Smooth muscle cell (in vitro differentiated cells): ENCODE measurements at regions not wholly inside any gene's neighbourhood (a gene's known extent, or its start where the extent isn't known, plus 50 kb on each side); places are given as distances from the start of the nearest gene placed in this dataset.

Source experiments
- DNase-seq: peaks from one replicate; lab custom pipeline; 2025; ENCODE audit not compliant: unreplicated experiment; lab: John Stamatoyannopoulos, UW
- H2AFZ ChIP-seq: fragments of 200-600 bp; sonication (generic); 2 replicates; pipeline ENCODE4 v1.6.0; 2016; ENCODE audit warnings: antibody characterized with exemption, low read depth, mild to moderate bottlenecking
- H3F3A ChIP-seq: fragments of 200-600 bp; sonication (generic); 2 replicates; pipeline ENCODE4 v1.6.0; 2017; ENCODE audit warnings: antibody characterized with exemption, low read depth
- H3K27ac ChIP-seq: fragments of 200-600 bp; sonication (generic); 2 replicates; pipeline ENCODE4 v1.5.1; 2016; ENCODE audit warnings: low read depth, mild to moderate bottlenecking
- H3K27me3 ChIP-seq: fragments of 200-600 bp; sonication (generic); 2 replicates; pipeline ENCODE4 v1.6.1; 2016; ENCODE audit warnings: low read depth, mild to moderate bottlenecking
- H3K36me3 ChIP-seq: fragments of 200-600 bp; sonication (generic); 2 replicates; pipeline ENCODE4 v1.5.1; 2016; ENCODE audit warnings: low read depth
- H3K4me1 ChIP-seq: fragments of 200-600 bp; sonication (generic); 2 replicates; pipeline ENCODE4 v1.5.1; 2016; ENCODE audit warnings: low read depth
- H3K4me2 ChIP-seq: fragments of 200-600 bp; sonication (generic); 2 replicates; pipeline ENCODE4 v1.6.0; 2016; ENCODE audit warnings: mild to moderate bottlenecking
- H3K4me3 ChIP-seq: fragments of 200-600 bp; sonication (generic); 2 replicates; pipeline ENCODE4 v1.5.1; 2016; ENCODE audit warnings: mild to moderate bottlenecking
- H3K79me2 ChIP-seq: fragments of 200-600 bp; sonication (generic); 2 replicates; pipeline ENCODE4 v1.6.0; 2016; ENCODE audit warnings: low read depth, mild to moderate bottlenecking
- H3K9ac ChIP-seq: fragments of 200-600 bp; sonication (generic); 2 replicates; pipeline ENCODE4 v1.6.0; 2016; ENCODE audit warnings: low read depth
- H3K9me3 ChIP-seq: fragments of 200-600 bp; sonication (generic); replicated peaks from 2 replicates; pipeline ENCODE4 v1.5.1; 2016; ENCODE audit warnings: low read depth
- H4K20me1 ChIP-seq: fragments of 200-600 bp; sonication (generic); 2 replicates; pipeline ENCODE4 v1.6.0; 2016; ENCODE audit warnings: low read depth
- CTCF ChIP-seq: fragments of 200-600 bp; sonication (generic); IDR thresholded peaks from 2 replicates; pipeline ENCODE4 v1.5.1; 2017; ENCODE audit warnings: borderline replicate concordance, mild to moderate bottlenecking, antibody characterized with exemption; ENCODE audit not compliant: insufficient read depth, poor library complexity, severe bottlenecking
- WGBS: methylation state at CpG from one replicate; pipeline ENCODE4 v1.1.7; 2016; ENCODE audit warnings: low lambda C conversion rate; 5-methylcytosine and 5-hydroxymethylcytosine counted together

- no peaks in the 10 kb centered on the region for H3K27me3 ChIP-seq
- no peak for TF ChIP-seq CTCF
- peak overlapping the region; percentile 14 for H2AFZ ChIP-seq
- H3K79me2 ChIP-seq = no peaks in the 10 kb centered on the region
- no peak overlapping the region for H3K9ac ChIP-seq
- no peak overlapping the region for H3K27ac ChIP-seq
- no peaks in the 10 kb centered on the region for H3K4me1 ChIP-seq
- DNase-seq = no peak
- 40% methylated on average over 14 of the region's 14 CpGs for WGBS
- no peaks in the 10 kb centered on the region for H4K20me1 ChIP-seq
- H3K4me3 ChIP-seq = peak overlapping the region; percentile 19
- no peaks in the 10 kb centered on the region for H3K36me3 ChIP-seq
- no peaks in the 10 kb centered on the region for H3K9me3 ChIP-seq
- H3F3A ChIP-seq = no peaks in the 10 kb centered on the region
- peak overlapping the region; percentile 44 for H3K4me2 ChIP-seq
These were observed 110.4 kb upstream of the RAB27B start for GRCh38 chr18:54717673-54718407.

- Histone ChIP-seq H4K20me1 (no peaks in the 10 kb centered on the region), H3K36me3 (no peaks in the 10 kb centered on the region), H3K9ac (no peak overlapping the region), H3K4me1 (no peaks in the 10 kb centered on the region), H3K27me3 (no peaks in the 10 kb centered on the region), H3K4me2 (peak overlapping the region; percentile 44), H3K9me3 (no peaks in the 10 kb centered on the region), H3K4me3 (peak overlapping the region; percentile 19), H3K79me2 (no peaks in the 10 kb centered on the region), H2AFZ (peak overlapping the region; percentile 18), H3F3A (no peaks in the 10 kb centered on the region), H3K27ac (no peak overlapping the region)
- no peak for TF ChIP-seq CTCF
- 54% methylated on average over 1 of the region's 1 CpG for WGBS
- no peak for DNase-seq
These were observed 109.9 kb upstream of the RAB27B start for GRCh38 chr18:54718408-54718773.

DNA sequence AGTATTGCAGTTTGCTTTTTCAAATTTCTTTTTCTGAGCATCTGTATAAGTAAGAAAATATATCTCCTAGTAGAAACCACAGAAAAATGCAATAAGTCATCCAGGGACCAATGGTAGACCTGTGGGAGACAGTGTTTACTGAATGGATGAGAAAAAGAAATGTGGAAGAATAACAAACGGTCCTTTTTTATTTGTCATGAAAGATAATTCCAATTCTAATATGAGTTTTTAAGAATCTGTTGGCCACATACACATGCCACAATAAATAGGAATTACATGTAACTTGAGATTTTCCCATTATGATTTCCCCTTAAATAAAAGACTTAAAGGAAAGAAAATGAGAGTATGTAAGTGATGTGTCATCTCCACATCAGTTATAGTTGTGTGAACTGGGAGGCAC lies 107.7 kb upstream of the RAB27B start:
- H3K36me3 ChIP-seq = no peaks in the 10 kb centered on the region
- no peak overlapping the region for H2AFZ ChIP-seq
- WGBS = 69% methylated on average over 1 of the region's 1 CpG
- no peaks in the 10 kb centered on the region for H4K20me1 ChIP-seq
- no peaks in the 10 kb centered on the region for H3K27me3 ChIP-seq
- no peak overlapping the region for H3K4me2 ChIP-seq
- DNase-seq = no peak
- H3K9me3 ChIP-seq = no peaks in the 10 kb centered on the region
- H3K27ac ChIP-seq = no peak overlapping the region
- no peak overlapping the region for H3K4me3 ChIP-seq
- no peak overlapping the region for H3K9ac ChIP-seq
- no peaks in the 10 kb centered on the region for H3K79me2 ChIP-seq
- H3F3A ChIP-seq = no peaks in the 10 kb centered on the region
- no peaks in the 10 kb centered on the region for H3K4me1 ChIP-seq
- no peak for TF ChIP-seq CTCF

GRCh38 chr18:54726143-54726542 lies 102.1 kb upstream of the RAB27B start:
- no peak overlapping the region for H2AFZ ChIP-seq
- 94% methylated on average over 4 of the region's 4 CpGs for WGBS
- no peak overlapping the region for H3K4me3 ChIP-seq

More at GRCh38 chr18:54726143-54726542, 102.1 kb upstream of the RAB27B start:
- TF ChIP-seq CTCF = no peak
- Histone ChIP-seq H3K36me3 (no peaks in the 10 kb centered on the region), H3K27me3 (no peaks in the 10 kb centered on the region), H3F3A (no peaks in the 10 kb centered on the region), H3K79me2 (no peaks in the 10 kb centered on the region), H3K9me3 (no peaks in the 10 kb centered on the region), H3K4me1 (no peaks in the 10 kb centered on the region), H4K20me1 (no peaks in the 10 kb centered on the region), H3K27ac (no peak overlapping the region), H3K4me2 (no peak overlapping the region), H3K9ac (no peak overlapping the region)
- DNase-seq = no peak
